Spinal cord (tissue), 9 donors: ENCODE measurements at regions not wholly inside any gene's neighbourhood (a gene's known extent, or its start where the extent isn't known, plus 50 kb on each side); places are given as distances from the start of the nearest gene placed in this dataset.
"Not testable (repeated sequence)": the region's sequence is repeated elsewhere in the genome, so short reads cannot be mapped to it uniquely, and the experiment has no call there.

ENCODE experiments used
- DNase-seq, 6 donors: peaks; one replicate each; pipeline versions ENCODE4 v3.0.0 to v3.0.0-alpha.2; 2013 to 2015; ENCODE audit warnings: low spot score in 6 of 6, low read depth in 4 of 6
- H3K27ac ChIP-seq: one replicate; pipeline ENCODE4 v1.5.1; 2013; ENCODE audit warnings: low read depth, low read length, control low read depth
- H3K27me3 ChIP-seq: one replicate; pipeline ENCODE4 v1.6.1; 2013; ENCODE audit warnings: low read length; ENCODE audit not compliant: control insufficient read depth, insufficient read depth
- H3K36me3 ChIP-seq: one replicate; pipeline ENCODE4 v1.6.1; 2013; ENCODE audit warnings: low read length; ENCODE audit not compliant: control insufficient read depth, insufficient read depth
- H3K4me1 ChIP-seq: one replicate; pipeline ENCODE4 v1.6.1; 2013; ENCODE audit warnings: low read length; ENCODE audit not compliant: control insufficient read depth, insufficient read depth
- H3K4me3 ChIP-seq: one replicate; pipeline ENCODE4 v1.5.1; 2013; ENCODE audit warnings: low read depth, low read length, control low read depth
- H3K9me3 ChIP-seq: one replicate; pipeline ENCODE4 v1.6.1; 2013; ENCODE audit warnings: low read length; ENCODE audit not compliant: control insufficient read depth, insufficient read depth
- WGBS: methylation state at CpG from one replicate; pipeline ENCODE4 v1.1.5; 2013; ENCODE audit warnings: missing lambda C conversion rate; ENCODE audit not compliant: insufficient coverage; 5-methylcytosine and 5-hydroxymethylcytosine counted together
- donor health status: healthy.

DNA sequence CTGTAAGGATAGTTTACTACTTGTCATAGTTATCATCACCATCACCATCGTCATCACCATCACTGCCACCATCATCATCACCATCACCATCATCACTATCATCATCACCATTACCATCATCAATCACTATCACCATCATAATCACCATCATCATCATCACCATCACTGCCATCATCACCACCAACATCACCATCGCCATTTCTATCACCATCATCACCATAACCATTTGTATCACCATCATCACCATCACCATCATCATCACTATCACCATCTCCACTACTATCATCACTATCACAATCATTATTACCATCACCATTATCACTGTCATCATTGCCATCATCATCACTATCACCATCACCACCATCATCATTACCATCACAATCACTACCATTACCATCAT is 655.5 kb upstream of the DEFB115 start:
- 28% methylated on average over 2 of the region's 2 CpGs for WGBS
- no peaks in the 10 kb centered on the region for H3K9me3 ChIP-seq

DNA sequence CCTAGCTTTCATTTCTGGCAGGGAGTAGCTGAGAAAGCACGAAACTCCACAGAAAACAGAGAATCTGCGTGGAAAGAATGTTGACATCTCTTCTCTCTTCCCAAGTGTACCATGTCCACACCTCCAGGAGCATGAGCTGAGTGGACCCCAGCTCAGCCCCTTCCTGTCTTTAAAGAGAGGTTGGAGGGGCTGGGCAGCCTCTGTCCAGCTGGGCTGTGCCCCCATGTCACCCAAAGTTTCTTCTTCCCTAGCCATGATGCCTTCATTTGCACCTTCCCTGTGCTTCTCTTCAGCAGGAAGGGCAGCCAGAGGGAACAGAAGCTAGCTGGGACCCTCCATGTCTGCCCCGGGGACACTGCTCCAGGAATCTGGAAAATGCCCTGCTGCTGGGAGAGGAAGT is 655.0 kb upstream of the DEFB115 start:
- Histone ChIP-seq H3K27ac (no peak overlapping the region), H3K9me3 (no peaks in the 10 kb centered on the region), H3K4me3 (no peak overlapping the region), H3K27me3 (no peaks in the 10 kb centered on the region), H3K4me1 (no peaks in the 10 kb centered on the region), H3K36me3 (no peaks in the 10 kb centered on the region)
- 55% methylated on average over 1 of the region's 3 CpGs for WGBS
- DNase-seq = no peak

More for the DNA sequence above, 655.5 kb upstream of the DEFB115 start:
- Histone ChIP-seq H3K4me1 (no peaks in the 10 kb centered on the region), H3K36me3 (no peaks in the 10 kb centered on the region), H3K27ac (no peak overlapping the region), H3K27me3 (no peaks in the 10 kb centered on the region), H3K4me3 (no peak overlapping the region)
- DNase-seq = no peak

DNA sequence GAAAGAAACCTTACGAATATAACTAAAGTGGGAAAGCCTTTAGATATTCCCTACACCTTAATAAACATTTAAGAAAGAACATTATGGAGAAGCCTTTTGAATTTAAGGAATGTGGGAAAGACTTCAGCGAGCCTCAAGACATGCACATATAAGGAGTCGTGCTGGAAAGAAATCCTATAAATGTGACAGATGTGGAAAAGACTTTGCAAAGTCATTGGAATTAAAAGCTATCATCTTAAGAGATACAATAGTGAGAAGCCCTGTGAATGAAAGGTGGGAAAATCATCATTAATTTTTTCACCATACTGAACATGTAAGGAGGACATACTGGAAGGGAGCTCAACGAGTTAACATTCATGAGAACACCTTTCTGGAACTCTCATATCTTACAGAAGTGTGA is 650.5 kb upstream of the DEFB115 start:
- H3K9me3 ChIP-seq = peaks cover 2% of the 10 kb centered on the region
- no peak for DNase-seq

DNA sequence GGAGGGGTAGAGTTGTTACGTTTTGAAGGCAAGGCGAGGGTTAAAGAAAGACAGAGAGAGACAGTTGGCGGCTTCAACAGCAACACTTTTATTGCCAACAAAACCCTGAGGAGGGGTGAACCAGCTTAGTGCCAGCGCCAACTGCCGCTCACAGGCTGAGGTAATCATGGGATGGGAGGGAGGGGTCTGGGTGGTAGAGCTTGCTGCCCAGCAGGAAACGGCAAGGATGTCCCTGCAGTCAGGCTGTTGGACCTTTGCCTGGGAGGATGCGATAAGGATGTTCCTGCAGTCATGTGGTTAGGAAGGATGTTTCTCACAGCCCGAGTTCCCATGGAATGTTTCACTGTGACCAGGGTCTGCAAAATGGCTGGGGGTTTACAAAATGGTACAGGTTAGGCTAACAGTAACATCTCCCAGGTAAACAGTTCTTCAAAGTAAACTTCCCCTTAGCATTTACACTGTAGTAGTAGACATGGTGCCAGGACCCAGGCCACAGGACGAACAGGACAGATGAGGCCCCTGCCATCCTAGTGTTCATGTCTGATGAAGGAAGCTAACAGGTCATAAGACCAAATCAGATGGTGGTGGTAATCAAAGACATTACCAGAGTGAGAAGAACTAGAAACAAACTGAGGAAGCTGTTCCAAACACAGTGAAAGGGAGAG is 647.3 kb upstream of the DEFB115 start:
- no peak for DNase-seq
- H3K4me1 ChIP-seq = no peaks in the 10 kb centered on the region
- no peak overlapping the region for H3K4me3 ChIP-seq
- H3K27ac ChIP-seq = no peak overlapping the region
- no peaks in the 10 kb centered on the region for H3K36me3 ChIP-seq
- 73% methylated on average over 5 of the region's 9 CpGs for WGBS
- H3K9me3 ChIP-seq = peaks cover 2% of the 10 kb centered on the region
- no peaks in the 10 kb centered on the region for H3K27me3 ChIP-seq

More for the DNA sequence above, 650.5 kb upstream of the DEFB115 start:
- H3K36me3 ChIP-seq = no peaks in the 10 kb centered on the region
- H3K4me1 ChIP-seq = no peaks in the 10 kb centered on the region
- H3K27ac ChIP-seq = no peak overlapping the region
- no CpG with 5 or more reads among the region's 4 CpGs for WGBS
- H3K27me3 ChIP-seq = no peaks in the 10 kb centered on the region
- H3K4me3 ChIP-seq = no peak overlapping the region

DNA sequence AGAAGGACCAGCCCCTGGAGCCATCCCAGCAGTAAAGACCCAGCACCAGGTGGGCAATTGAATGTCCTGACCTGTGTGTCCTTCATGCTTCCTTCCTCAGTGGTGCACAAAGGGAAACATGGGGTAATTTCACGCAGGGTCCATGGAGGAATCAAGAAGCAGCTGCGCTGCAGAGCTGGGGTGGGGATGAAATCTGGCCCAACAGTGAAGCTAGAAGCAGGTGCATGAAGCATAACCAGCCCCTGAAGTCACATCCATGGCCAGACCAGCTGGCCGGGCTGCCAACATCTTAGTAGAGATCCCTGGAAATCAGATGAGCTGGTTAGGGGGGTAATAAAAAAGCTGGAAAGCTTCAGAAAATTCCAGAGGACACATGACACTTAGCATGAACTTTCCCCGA is 646.7 kb upstream of the DEFB115 start:
- H3K9me3 ChIP-seq = peaks cover 2% of the 10 kb centered on the region
- no peak overlapping the region for H3K27ac ChIP-seq
- DNase-seq = no peak
- H3K27me3 ChIP-seq = no peaks in the 10 kb centered on the region
- H3K4me3 ChIP-seq = no peak overlapping the region
- H3K4me1 ChIP-seq = no peaks in the 10 kb centered on the region
- whole genome bisulfite sequencing = 77% methylated on average over 3 of the region's 4 CpGs
- no peaks in the 10 kb centered on the region for H3K36me3 ChIP-seq

DNA sequence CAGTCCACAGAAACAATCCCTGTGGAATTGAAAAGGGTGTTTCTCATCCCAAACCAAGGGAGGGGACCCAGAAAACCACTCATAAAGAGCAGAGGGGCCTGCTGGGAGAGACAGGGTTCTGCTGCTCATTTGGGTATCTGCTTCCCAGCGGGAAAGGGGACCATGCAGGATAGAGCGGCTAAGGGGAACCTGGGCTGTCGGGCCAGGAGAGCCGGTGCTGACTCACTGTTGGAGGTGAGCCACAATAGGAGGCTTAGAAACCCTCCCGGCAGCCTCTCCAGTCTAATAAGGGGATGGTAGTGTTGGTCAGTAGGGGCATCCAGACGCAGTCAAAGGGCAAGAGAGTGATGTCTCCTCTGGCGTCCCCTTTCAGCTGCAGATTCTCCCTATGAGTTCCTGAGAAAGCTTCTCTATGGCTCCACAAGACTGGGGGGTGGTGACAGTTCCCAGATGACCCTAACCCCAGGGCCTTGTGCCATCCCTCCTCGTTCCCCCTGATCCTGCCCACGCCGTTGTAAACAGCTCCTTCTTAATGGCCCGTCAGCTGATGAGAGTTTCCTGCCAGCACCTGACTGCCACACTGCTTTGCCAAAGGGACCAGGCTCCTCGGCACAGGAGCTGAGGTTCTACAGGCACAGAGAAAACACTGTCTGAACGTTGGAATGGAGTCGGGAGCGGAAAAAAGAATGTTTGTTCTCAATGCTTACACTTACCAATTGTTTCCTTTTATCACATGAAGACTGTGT is 646.1 kb upstream of the DEFB115 start:
- Histone ChIP-seq H3K27ac (no peak overlapping the region), H3K27me3 (no peaks in the 10 kb centered on the region), H3K36me3 (no peaks in the 10 kb centered on the region), H3K9me3 (peaks cover 2% of the 10 kb centered on the region), H3K4me3 (no peak overlapping the region), H3K4me1 (no peaks in the 10 kb centered on the region)
- no peak for DNase-seq
- WGBS = 68% methylated on average over 9 of the region's 15 CpGs

DNA sequence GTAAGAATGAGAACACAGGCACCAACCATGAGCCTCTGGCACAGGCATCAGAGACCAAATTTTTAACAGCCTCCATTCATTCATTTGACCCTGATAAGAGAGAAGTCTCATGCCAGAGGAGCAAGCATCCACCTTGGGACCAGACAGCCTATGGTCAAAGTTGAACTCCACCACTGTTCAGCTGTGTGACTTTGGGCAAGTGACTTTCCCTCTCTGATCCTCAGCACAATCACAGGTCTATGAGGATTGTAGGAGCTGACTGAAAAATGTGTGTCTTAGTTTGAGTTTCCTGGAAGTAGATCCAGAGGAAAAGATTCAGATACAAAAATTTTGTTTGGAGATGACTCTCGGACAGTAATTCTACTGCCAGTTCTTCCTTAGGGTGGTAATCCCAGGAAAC is 645.1 kb upstream of the DEFB115 start:
- no peak for DNase-seq
- Histone ChIP-seq H3K4me1 (no peaks in the 10 kb centered on the region), H3K4me3 (no peak overlapping the region), H3K9me3 (peaks cover 2% of the 10 kb centered on the region), H3K27me3 (no peaks in the 10 kb centered on the region), H3K27ac (no peak overlapping the region), H3K36me3 (no peaks in the 10 kb centered on the region)
- 50% methylated on average over 1 of the region's 1 CpG for WGBS

DNA sequence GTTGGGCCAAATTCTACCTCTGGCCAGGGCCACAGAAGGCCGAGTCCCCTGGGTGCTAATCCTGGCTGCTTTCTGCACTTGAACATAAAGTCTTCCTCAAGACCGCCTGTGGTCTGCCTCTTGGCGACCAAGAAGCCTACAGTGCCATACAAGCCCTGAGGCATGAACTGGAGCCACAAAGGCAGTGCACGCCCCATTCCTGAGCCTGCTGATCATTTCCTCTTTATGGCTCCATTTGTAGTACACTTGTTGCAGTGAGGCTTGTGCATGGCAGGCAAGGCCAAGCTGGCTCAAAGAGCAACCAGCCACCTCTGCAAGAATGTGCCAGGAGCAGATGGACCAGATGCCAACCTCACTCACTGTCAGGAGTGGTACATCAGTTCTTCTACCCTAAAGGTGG is 636.1 kb upstream of the DEFB115 start:
- 76% methylated on average over 4 of the region's 4 CpGs for WGBS
- not testable (repeated sequence) for H3K36me3 ChIP-seq, DNase-seq, H3K27ac ChIP-seq, H3K9me3 ChIP-seq, H3K4me3 ChIP-seq, H3K4me1 ChIP-seq, H3K27me3 ChIP-seq

DNA sequence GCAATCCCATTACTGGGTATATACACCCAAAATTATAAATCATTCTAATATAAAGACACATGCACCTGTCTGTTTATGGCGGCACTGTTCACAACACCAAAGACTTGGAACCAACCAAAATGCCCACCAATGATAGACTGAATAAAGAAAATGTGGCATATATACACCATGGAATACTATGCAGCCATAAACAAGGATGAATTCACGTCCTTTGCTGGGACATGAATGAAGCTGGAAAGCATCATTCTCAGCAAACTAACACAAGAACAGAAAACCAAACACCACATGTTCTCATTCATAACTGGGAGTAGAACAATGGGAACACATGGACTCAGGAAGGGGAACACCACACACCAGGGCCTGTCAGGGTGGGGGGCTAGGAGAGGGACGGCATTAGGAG is 633.2 kb upstream of the DEFB115 start:
- H3K36me3 ChIP-seq, DNase-seq, H3K4me1 ChIP-seq, H3K27me3 ChIP-seq, H3K4me3 ChIP-seq, H3K27ac ChIP-seq, H3K9me3 ChIP-seq: not testable (repeated sequence)
- WGBS = no CpG with 5 or more reads among the region's 3 CpGs

DNA sequence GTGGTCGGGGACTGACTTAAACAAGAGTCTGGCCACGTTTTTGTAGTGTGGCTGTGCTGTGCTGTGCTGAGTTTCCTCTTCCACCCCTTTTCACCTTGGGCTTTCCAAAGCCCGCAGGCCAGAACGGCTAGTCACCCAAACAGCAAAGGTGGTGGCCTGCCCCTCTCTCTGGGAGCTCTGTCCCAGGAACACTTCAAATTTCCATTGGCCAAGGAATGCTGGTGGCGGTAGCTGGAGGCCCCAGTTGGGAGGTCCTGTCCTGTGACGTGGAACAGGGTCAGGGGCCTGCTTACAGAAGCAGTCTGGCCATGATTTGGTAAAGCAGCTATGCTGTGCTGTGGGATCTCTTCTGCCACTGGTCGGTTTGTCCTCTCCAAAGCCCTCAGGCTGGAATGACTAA is 628.1 kb upstream of the DEFB115 start:
- not testable (repeated sequence) for H3K36me3 ChIP-seq, H3K9me3 ChIP-seq, DNase-seq, H3K27ac ChIP-seq, H3K27me3 ChIP-seq, H3K4me1 ChIP-seq, H3K4me3 ChIP-seq
- 66% methylated on average over 4 of the region's 7 CpGs for WGBS
